Sigmoid colon (tissue), 6 donors: ENCODE measurements at regions not wholly inside any gene's neighbourhood (a gene's known extent, or its start where the extent isn't known, plus 50 kb on each side); places are given as distances from the start of the nearest gene placed in this dataset.

ENCODE experiments used
- DNase-seq: peaks from one replicate; pipeline ENCODE4 v3.0.0-alpha.2; 2019
- H3K27ac ChIP-seq, 4 donors: fragments of 200-600 bp; sonication (generic); one replicate each; pipeline ENCODE4 v1.5.1; 2016 to 2019; ENCODE audit warnings: mild to moderate bottlenecking in 1 of 4
- H3K27me3 ChIP-seq, 3 donors: fragments of 200-600 bp; sonication (generic); one replicate each; pipeline ENCODE4 v1.5.1; 2019; ENCODE audit warnings: mild to moderate bottlenecking in 1 of 3
- H3K36me3 ChIP-seq, 4 donors: fragments of 200-600 bp; sonication (generic); one replicate each; pipeline ENCODE4 v1.5.1; 2016 to 2019
- H3K4me1 ChIP-seq, 4 donors: fragments of 200-600 bp; sonication (generic); one replicate each; pipeline ENCODE4 v1.5.1; 2017 to 2019
- H3K4me3 ChIP-seq, 4 donors: fragments of 200-600 bp; sonication (generic); one replicate each; pipeline ENCODE4 v1.5.1; 2017 to 2019; ENCODE audit warnings: mild to moderate bottlenecking in 2 of 4, moderate library complexity in 1 of 4
- H3K9me3 ChIP-seq, 4 donors: fragments of 200-600 bp in 3 of 4; sonication (generic) in 3 of 4; one replicate each; pipeline versions ENCODE4 v1.5.1 to v1.6.1; 2013 to 2019
- EP300 ChIP-seq, 4 donors: sonication (generic); formaldehyde crosslinking; IDR thresholded peaks; one replicate each; pipeline ENCODE4 v1.6.1; 2017; ENCODE audit warnings: antibody characterized with exemption in 4 of 4
- POLR2A ChIP-seq, 2 donors: fragments of 450-650 bp; IDR thresholded peaks; one replicate each; pipeline ENCODE4 v1.6.1; 2016; ENCODE audit warnings: antibody characterized with exemption in 2 of 2, mild to moderate bottlenecking in 2 of 2, moderate library complexity in 2 of 2
- POLR2AphosphoS5 ChIP-seq, 4 donors: sonication (generic); formaldehyde crosslinking; IDR thresholded peaks; one replicate each; pipeline ENCODE4 v1.6.1; 2017; ENCODE audit warnings: antibody characterized with exemption in 4 of 4
- WGBS, 2 donors: extraction: QIAGEN DNeasy Blood & Tissue Kit; methylation state at CpG; one replicate each; pipeline ENCODE4 v1.1.7; 2013; 5-methylcytosine and 5-hydroxymethylcytosine counted together
- intact Hi-C: fragments of 100-400 bp; cut with DNase I; formaldehyde crosslinking; loops from one replicate; pipeline ENCODE4 v1.15.1; 2023
- TF ChIP-seq, protein P1 (sequence below), 4 experiments: fragments of 450-650 bp in 3 of 4; fragments of 200-600 bp in 1 of 4; IDR thresholded peaks; one replicate each; pipeline ENCODE4 v1.5.1; 2016 to 2019; ENCODE audit warnings: antibody characterized with exemption in 4 of 4, mild to moderate bottlenecking in 3 of 4, moderate library complexity in 2 of 4
- donor health status: healthy with polysubstance abuse.
- donor health status: healthy.

DNA sequence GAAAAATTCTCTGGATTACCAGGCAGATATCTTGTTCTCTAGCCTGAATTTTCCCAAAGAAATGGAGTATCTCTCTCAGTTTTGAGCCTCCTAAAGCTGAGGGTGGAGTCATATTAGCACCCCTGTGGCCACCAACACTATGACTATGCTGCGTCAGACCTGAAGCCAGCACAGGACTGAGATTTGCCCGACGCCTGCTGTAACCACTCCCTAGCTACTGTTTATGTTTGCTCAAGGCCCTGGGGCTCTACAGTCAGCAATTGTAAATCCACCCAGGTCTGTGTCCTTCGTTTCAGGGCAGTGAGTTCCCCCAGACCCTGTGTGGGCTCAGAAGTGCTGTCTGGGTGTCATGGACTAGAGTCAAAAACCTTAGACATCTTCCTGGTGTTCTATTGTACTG, 61.4 kb downstream of the ZXDA start:
- Histone ChIP-seq H3K4me3 (no peak overlapping the region), H3K27me3 (no peaks in the 10 kb centered on the region), H3K27ac (no peak overlapping the region), H3K4me1 (no peaks in the 10 kb centered on the region), H3K9me3 (no peaks in the 10 kb centered on the region), H3K36me3 (no peaks in the 10 kb centered on the region)
- TF ChIP-seq EP300 (IDR thresholded peaks at IDR 0.05) (no peak), POLR2A (IDR thresholded peaks at IDR 0.05) (no peak), POLR2AphosphoS5 (IDR thresholded peaks at IDR 0.05) (no peak)
- TF ChIP-seq, protein P1, sequence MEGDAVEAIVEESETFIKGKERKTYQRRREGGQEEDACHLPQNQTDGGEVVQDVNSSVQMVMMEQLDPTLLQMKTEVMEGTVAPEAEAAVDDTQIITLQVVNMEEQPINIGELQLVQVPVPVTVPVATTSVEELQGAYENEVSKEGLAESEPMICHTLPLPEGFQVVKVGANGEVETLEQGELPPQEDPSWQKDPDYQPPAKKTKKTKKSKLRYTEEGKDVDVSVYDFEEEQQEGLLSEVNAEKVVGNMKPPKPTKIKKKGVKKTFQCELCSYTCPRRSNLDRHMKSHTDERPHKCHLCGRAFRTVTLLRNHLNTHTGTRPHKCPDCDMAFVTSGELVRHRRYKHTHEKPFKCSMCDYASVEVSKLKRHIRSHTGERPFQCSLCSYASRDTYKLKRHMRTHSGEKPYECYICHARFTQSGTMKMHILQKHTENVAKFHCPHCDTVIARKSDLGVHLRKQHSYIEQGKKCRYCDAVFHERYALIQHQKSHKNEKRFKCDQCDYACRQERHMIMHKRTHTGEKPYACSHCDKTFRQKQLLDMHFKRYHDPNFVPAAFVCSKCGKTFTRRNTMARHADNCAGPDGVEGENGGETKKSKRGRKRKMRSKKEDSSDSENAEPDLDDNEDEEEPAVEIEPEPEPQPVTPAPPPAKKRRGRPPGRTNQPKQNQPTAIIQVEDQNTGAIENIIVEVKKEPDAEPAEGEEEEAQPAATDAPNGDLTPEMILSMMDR (IDR thresholded peaks at IDR 0.05): no peak
- 73 to 77% methylated on average over 4 of the region's 4 CpGs for WGBS, 2 donors
- DNase-seq: no peak
- intact Hi-C loops: no loop called here

DNA sequence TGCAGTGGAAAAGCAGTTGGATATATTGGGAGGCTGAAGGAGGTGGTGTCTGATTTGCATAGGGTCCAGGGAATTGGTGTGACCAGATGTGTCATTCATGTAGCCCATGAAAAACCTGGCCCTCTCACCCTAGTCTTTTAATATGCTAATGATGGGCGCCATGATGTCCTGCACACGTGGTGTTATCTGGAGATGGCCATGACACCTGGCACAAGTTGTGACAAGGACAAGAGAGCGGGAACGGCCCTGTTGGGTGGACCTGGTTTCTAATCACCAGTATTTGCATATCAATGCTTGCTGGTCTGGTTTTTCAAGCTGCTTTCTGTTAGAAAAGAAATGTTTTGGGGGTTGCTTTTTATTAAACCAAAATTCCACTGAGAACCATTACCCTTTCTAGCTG, 87.4 kb downstream of the ZXDA start:
- 40 to 66% methylated on average over 4 of the region's 4 CpGs for WGBS, 2 donors

DNA sequence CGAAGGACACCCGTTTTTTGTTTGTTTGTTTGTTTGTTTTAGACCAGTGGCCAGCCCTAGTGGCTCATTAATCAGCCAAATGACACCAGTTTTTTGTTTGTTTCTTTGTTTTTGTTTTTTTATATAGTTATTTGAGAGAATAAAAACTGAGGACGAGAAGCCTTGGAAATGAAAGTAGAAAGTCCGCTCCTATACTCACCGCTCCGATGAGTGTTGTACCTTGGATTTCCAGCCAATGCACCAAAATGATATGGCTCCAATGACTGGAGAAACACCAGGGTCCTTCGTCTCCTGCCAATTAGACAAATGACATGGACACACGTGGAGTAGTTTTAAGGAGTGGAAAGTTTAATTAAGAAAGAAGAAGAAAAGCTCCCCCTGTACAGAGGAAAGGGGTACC, 87.9 kb downstream of the ZXDA start:
- WGBS, 2 donors: 57 to 69% methylated on average over 8 of the region's 8 CpGs
- intact Hi-C loops: loop anchor here (2.0 to 5.0 kb wide), 3 partner anchors 96 to 235 kb away; no protein-coding TSS in a partner anchor
- H3K4me3 ChIP-seq: peak overlapping the region in 1 of 4 donors; percentile 24

More for the DNA sequence above, 87.4 kb downstream of the ZXDA start:
- Histone ChIP-seq H3K27me3 (no peaks in the 10 kb centered on the region), H3K36me3 (no peaks in the 10 kb centered on the region), H3K4me3 (no peak overlapping the region), H3K9me3 (no peaks in the 10 kb centered on the region), H3K4me1 (no peaks in the 10 kb centered on the region), H3K27ac (no peak overlapping the region)
- intact Hi-C loops: loop anchor here (2.0 to 5.0 kb wide), 3 partner anchors 96 to 236 kb away; no protein-coding TSS in a partner anchor
- no peak for DNase-seq
- TF ChIP-seq, protein P1 (IDR thresholded peaks at IDR 0.05): no peak
- TF ChIP-seq POLR2A (IDR thresholded peaks at IDR 0.05): no peak

DNA sequence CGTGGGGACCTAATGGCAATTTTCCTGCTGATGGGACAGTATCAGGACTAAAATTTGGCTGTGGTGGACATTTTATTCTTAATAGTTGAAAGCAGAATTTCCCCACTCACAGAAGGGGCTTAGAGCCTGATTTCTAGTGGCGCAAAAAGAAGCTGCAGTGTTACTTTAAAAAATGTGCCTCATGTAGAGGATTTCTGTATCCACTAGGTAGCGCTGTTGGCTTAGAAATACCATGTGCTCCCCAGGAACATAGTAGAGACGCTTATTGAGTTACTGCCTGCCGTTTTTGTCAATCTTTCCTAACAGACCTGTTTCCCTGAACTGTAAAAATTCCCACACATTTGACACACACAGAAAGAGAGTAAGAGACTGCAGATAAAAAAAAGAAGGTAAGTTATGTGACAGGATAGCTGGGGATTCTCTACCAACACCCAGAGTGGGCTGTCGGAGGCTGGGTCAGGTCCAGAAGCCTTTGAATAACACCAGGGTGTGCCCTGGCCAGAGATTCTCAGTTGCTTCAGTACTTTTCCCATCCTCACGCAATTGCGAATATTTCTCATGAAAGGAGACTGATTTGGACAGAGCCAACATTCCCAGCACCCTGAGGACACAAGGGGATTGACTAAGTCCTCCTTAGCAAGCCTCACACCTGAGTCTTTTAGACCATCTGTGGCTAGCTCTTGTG, 88.4 kb downstream of the ZXDA start:
- H3K9me3 ChIP-seq: no peaks in the 10 kb centered on the region
- no peak for TF ChIP-seq EP300 (IDR thresholded peaks at IDR 0.05)
- TF ChIP-seq, protein P1 (IDR thresholded peaks at IDR 0.05): peak; percentile 50 to 59 (median 58)
- DNase-seq: no peak
- H3K36me3 ChIP-seq: no peaks in the 10 kb centered on the region
- H3K4me1 ChIP-seq: no peaks in the 10 kb centered on the region
- H3K27ac ChIP-seq: no peak overlapping the region
- H3K27me3 ChIP-seq: no peaks in the 10 kb centered on the region
- intact Hi-C loops: loop anchor here (2.0 to 5.0 kb wide), 3 partner anchors 97 to 235 kb away; no protein-coding TSS in a partner anchor
- H3K4me3 ChIP-seq: peak overlapping the region in 1 of 4 donors; percentile 24
- 11 to 25% methylated on average over 8 of the region's 8 CpGs for WGBS, 2 donors

More for the DNA sequence above, 87.9 kb downstream of the ZXDA start:
- no peak for DNase-seq
- Histone ChIP-seq H3K9me3 (no peaks in the 10 kb centered on the region), H3K27me3 (no peaks in the 10 kb centered on the region), H3K4me1 (no peaks in the 10 kb centered on the region), H3K27ac (no peak overlapping the region), H3K36me3 (no peaks in the 10 kb centered on the region)
- TF ChIP-seq POLR2A (IDR thresholded peaks at IDR 0.05) (no peak), POLR2AphosphoS5 (IDR thresholded peaks at IDR 0.05) (no peak), EP300 (IDR thresholded peaks at IDR 0.05) (no peak)
- TF ChIP-seq, protein P1 (IDR thresholded peaks at IDR 0.05): no peak

DNA sequence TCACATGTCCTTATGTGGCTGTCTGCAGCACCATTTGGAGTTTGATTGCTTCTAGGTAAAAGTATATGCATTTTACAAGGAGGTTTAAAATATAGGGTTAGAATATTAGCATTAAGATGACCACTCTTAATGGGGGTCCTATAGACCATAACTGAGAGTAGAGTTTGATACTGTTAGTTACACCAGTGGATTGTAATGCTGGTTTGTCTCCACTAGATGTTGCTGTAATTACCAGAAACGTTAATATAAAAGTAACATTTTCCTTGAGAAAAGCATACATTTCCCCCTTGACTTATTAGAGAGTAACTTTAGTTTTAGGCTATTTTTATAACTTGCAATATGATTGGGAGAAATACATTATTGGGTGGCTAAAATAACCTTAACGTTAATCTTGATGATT, 93.0 kb downstream of the ZXDA start:
- WGBS, 2 donors: 23 to 26% methylated on average over 2 of the region's 2 CpGs
- H3K4me1 ChIP-seq: no peaks in the 10 kb centered on the region
- H3K4me3 ChIP-seq: no peak overlapping the region
- H3K27me3 ChIP-seq: no peaks in the 10 kb centered on the region
- intact Hi-C loops: no loop called here
- no peak overlapping the region for H3K27ac ChIP-seq
- H3K36me3 ChIP-seq: no peaks in the 10 kb centered on the region
- no peak for DNase-seq
- TF ChIP-seq POLR2A (IDR thresholded peaks at IDR 0.05): no peak
- TF ChIP-seq POLR2AphosphoS5 (IDR thresholded peaks at IDR 0.05): no peak
- no peak for TF ChIP-seq EP300 (IDR thresholded peaks at IDR 0.05)
- TF ChIP-seq, protein P1 (IDR thresholded peaks at IDR 0.05): no peak
- H3K9me3 ChIP-seq: no peaks in the 10 kb centered on the region
